Panc1 (cell line): ENCODE measurements at regions not wholly inside any gene's neighbourhood (a gene's known extent, or its start where the extent isn't known, plus 50 kb on each side); places are given as distances from the start of the nearest gene placed in this dataset.

Experiments used
- ATAC-seq: fragments of 200-7000 bp; cut with Tn5 transposase; 2 replicates; pipeline ENCODE4 v1.9.1; 2020; ENCODE audit warnings: mild to moderate bottlenecking, moderate library complexity
- BruUV-seq: library from RNA; stranded (reverse); fragments of 400-500 nt; replicated peaks from 2 replicates; lab custom pipeline; 2021; lab: Mats Ljungman, UMichigan
- CTCF ChIA-PET: fragments of 300-600 bp; sonication (Branson Sonifier 250); formaldehyde crosslinking; loops from one replicate; lab custom pipeline; 2022; ENCODE audit warnings: antibody characterized with exemption; lab: Charles Lee
- POLR2A ChIA-PET: fragments of 300-600 bp; sonication (Branson Sonifier 250); formaldehyde crosslinking; loops from one replicate; lab custom pipeline; 2022; ENCODE audit warnings: antibody characterized with exemption; lab: Charles Lee
- DNase-seq: peaks from one replicate; pipeline ENCODE4 v3.0.0-alpha.2; 2010; ENCODE audit warnings: low read depth, low spot score
- H3K27ac ChIP-seq: 2 replicates; pipeline ENCODE4 v1.5.1; 2011; ENCODE audit warnings: mild to moderate bottlenecking, low read length, inconsistent platforms
- H3K27me3 ChIP-seq: fragments of 200-500 bp; sonication (Bioruptor generic); 2 replicates; pipeline ENCODE4 v1.6.0; 2014; ENCODE audit warnings: low read length, inconsistent platforms; ENCODE audit not compliant: control insufficient read depth, insufficient read depth
- H3K36me3 ChIP-seq: fragments of 200-500 bp; sonication (Bioruptor generic); 2 replicates; pipeline ENCODE4 v1.5.1; 2014; ENCODE audit warnings: inconsistent platforms, mild to moderate bottlenecking, low read length, moderate library complexity; ENCODE audit not compliant: control insufficient read depth, insufficient read depth
- H3K4me1 ChIP-seq: 2 replicates; pipeline ENCODE4 v1.5.1; 2011; ENCODE audit warnings: inconsistent platforms, mild to moderate bottlenecking, low read length, moderate library complexity; ENCODE audit not compliant: control insufficient read depth, insufficient read depth
- H3K4me3 ChIP-seq, 2 experiments: 2 replicates each; pipeline ENCODE4 v1.5.1; 2011 to 2012; ENCODE audit warnings: low read depth in 2 of 2, low read length in 2 of 2, mild to moderate bottlenecking in 2 of 2, inconsistent platforms in 1 of 2, moderate library complexity in 1 of 2
- H3K9me3 ChIP-seq: fragments of 200-500 bp; sonication (Bioruptor generic); 2 replicates; pipeline ENCODE4 v1.5.1; 2014; ENCODE audit warnings: low read depth, mild to moderate bottlenecking, inconsistent platforms, low read length, moderate library complexity; ENCODE audit not compliant: control insufficient read depth, insufficient read depth
- CTCF ChIP-seq: fragments of 450-650 bp; IDR thresholded peaks from 2 replicates; pipeline ENCODE4 v1.5.1; 2017; ENCODE audit warnings: mild to moderate bottlenecking
- POLR2AphosphoS5 ChIP-seq: IDR thresholded peaks from 2 replicates; pipeline ENCODE4 v1.6.1; 2012; ENCODE audit warnings: mild to moderate bottlenecking, low read depth, low read length, moderate library complexity
- SIN3A ChIP-seq: IDR thresholded peaks from 2 replicates; pipeline ENCODE4 v1.6.1; 2012; ENCODE audit warnings: low read depth, mild to moderate bottlenecking, low read length, moderate library complexity, borderline replicate concordance; ENCODE audit not compliant: insufficient read depth
- TCF7L2 ChIP-seq: IDR thresholded peaks from 2 replicates; pipeline ENCODE4 v1.6.1; 2011; ENCODE audit warnings: mild to moderate bottlenecking, low read depth, low read length, inconsistent platforms
- in situ Hi-C: cut with HindIII; loops from 2 replicates; pipeline ENCODE4 v1.10.0; 2016; ENCODE audit warnings: low sequenced_read_pairs, low pct_unique_long_range_greater_than_20kb
- intact Hi-C: fragments of 100-400 bp; cut with micrococcal nuclease; formaldehyde crosslinking; loops from one replicate; pipeline ENCODE4 v1.10.0; 2022; ENCODE audit not compliant: unreplicated experiment
- TF ChIP-seq, protein P1 (sequence below), 2 experiments: IDR thresholded peaks; 2 replicates each; pipeline ENCODE4 v1.6.1; 2011 to 2012; ENCODE audit warnings: low read depth in 2 of 2, control low read depth in 1 of 2, low read length in 1 of 2, mild to moderate bottlenecking in 1 of 2, moderate library complexity in 1 of 2; ENCODE audit not compliant: insufficient read depth in 1 of 2

DNA sequence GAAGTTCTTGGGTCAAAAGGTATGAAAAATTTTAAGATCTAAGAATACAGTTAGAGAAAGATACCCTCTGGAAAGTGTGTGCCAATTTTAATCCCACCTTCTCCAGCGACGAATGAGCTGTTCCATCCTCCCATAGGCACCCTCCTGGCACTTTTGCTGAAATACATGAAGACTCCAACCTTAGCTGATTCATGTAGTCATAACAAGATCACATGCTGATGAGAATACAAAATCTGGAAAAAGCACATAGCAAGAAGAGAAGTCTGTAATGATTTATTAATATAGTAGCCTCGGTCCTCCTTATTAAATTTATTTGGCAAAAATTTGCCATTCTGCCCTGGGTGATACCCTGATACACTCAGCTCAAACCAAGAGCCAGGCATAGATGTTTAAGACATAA, 88.9 kb downstream of the CCR1 start:
- DNase-seq: no peak
- Histone ChIP-seq H3K9me3 (no peaks in the 10 kb centered on the region), H3K4me1 (no peaks in the 10 kb centered on the region), H3K27ac (no peak overlapping the region), H3K27me3 (no peaks in the 10 kb centered on the region; the same call in 1 of the 2 replicates), H3K36me3 (no peaks in the 10 kb centered on the region), H3K4me3 (no peak overlapping the region)
- intact Hi-C loops (no loop called here), in situ Hi-C loops (no loop called here)
- no TSS peak for BruUV-seq
- ATAC-seq: no peak
- ChIA-PET POLR2A (no interaction called here), CTCF (no interaction called here)
- TF ChIP-seq TCF7L2 (no peak), SIN3A (no peak), CTCF (no peak), POLR2AphosphoS5 (no peak)
- TF ChIP-seq, protein P1, sequence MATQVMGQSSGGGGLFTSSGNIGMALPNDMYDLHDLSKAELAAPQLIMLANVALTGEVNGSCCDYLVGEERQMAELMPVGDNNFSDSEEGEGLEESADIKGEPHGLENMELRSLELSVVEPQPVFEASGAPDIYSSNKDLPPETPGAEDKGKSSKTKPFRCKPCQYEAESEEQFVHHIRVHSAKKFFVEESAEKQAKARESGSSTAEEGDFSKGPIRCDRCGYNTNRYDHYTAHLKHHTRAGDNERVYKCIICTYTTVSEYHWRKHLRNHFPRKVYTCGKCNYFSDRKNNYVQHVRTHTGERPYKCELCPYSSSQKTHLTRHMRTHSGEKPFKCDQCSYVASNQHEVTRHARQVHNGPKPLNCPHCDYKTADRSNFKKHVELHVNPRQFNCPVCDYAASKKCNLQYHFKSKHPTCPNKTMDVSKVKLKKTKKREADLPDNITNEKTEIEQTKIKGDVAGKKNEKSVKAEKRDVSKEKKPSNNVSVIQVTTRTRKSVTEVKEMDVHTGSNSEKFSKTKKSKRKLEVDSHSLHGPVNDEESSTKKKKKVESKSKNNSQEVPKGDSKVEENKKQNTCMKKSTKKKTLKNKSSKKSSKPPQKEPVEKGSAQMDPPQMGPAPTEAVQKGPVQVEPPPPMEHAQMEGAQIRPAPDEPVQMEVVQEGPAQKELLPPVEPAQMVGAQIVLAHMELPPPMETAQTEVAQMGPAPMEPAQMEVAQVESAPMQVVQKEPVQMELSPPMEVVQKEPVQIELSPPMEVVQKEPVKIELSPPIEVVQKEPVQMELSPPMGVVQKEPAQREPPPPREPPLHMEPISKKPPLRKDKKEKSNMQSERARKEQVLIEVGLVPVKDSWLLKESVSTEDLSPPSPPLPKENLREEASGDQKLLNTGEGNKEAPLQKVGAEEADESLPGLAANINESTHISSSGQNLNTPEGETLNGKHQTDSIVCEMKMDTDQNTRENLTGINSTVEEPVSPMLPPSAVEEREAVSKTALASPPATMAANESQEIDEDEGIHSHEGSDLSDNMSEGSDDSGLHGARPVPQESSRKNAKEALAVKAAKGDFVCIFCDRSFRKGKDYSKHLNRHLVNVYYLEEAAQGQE (IDR thresholded peaks at IDR 0.05; ENCODE audit: insufficient read depth in 1 of 2, low read depth in 2 of 2, low read length in 1 of 2): no peak

DNA sequence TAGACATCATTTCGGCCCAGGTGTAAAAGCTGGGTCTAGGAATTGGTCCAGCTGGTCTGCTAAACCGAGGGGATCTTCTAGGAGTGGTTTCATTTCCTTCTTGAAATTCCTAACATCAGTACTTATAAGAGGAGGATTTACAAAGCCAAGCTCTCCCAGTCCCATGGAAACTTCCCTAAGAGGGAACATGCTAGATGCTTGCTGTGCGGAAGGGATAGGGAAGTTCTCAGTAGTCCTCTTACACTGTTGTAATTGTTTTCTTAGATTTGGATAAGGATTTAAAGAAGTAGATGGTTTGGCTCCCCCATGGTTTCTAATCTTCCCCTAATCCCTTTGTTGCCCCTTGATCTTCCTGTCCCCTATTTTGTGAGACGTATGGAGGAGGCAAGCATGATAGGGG, 89.7 kb upstream of the XCR1 start:
- ChIA-PET CTCF (no interaction called here), POLR2A (no interaction called here)
- DNase-seq (no peak), ATAC-seq (no peak)
- in situ Hi-C loops (no loop called here), intact Hi-C loops (no loop called here)
- TF ChIP-seq POLR2AphosphoS5 (no peak), CTCF (no peak), SIN3A (no peak), TCF7L2 (no peak)
- TF ChIP-seq, protein P1 (IDR thresholded peaks at IDR 0.05; ENCODE audit: insufficient read depth in 1 of 2, low read depth in 2 of 2, low read length in 1 of 2): no peak
- Histone ChIP-seq H3K36me3 (no peaks in the 10 kb centered on the region), H3K4me3 (no peak overlapping the region), H3K27ac (no peak overlapping the region), H3K9me3 (no peaks in the 10 kb centered on the region), H3K4me1 (no peaks in the 10 kb centered on the region), H3K27me3 (no peaks in the 10 kb centered on the region; the same call in 1 of the 2 replicates)
- BruUV-seq: no TSS peak
